ENCODE measurements at regions not wholly inside any gene's neighbourhood (a gene's known extent, or its start where the extent isn't known, plus 50 kb on each side); places are given as distances from the start of the nearest gene placed in this dataset.
"Not testable (repeated sequence)": the region's sequence is repeated elsewhere in the genome, so short reads cannot be mapped to it uniquely, and the experiment has no call there.

GRCh38 chr4:60400593-60400992 lies 799.5 kb upstream of the ADGRL3 start:
- DNase-seq, result no peak

- DNase-seq, result no peak
Measured at GRCh38 chr4:60404027-60404426, 796.1 kb upstream of the ADGRL3 start.

GRCh38 chr4:60422439-60422838 lies 777.7 kb upstream of the ADGRL3 start:
- DNase-seq, result no peak

GRCh38 chr4:60423573-60424184 lies 776.4 kb upstream of the ADGRL3 start:
- DNase-seq, result not testable (repeated sequence)

GRCh38 chr4:60432911-60433310 lies 767.2 kb upstream of the ADGRL3 start:
- DNase-seq, result no peak

GRCh38 chr4:60443068-60443467 lies 757.1 kb upstream of the ADGRL3 start:
- DNase-seq, result no peak

- DNase-seq, result no peak
Measured at GRCh38 chr4:60443796-60444195, 756.3 kb upstream of the ADGRL3 start.

GRCh38 chr4:60450054-60450453 lies 750.1 kb upstream of the ADGRL3 start:
- DNase-seq, result no peak

- DNase-seq, result no peak
Measured at GRCh38 chr4:60452266-60452665, 747.9 kb upstream of the ADGRL3 start.

GRCh38 chr4:60455380-60455779 lies 744.7 kb upstream of the ADGRL3 start:
- DNase-seq, result no peak

- DNase-seq, result no peak
Measured at GRCh38 chr4:60461551-60461950, 738.6 kb upstream of the ADGRL3 start.

- DNase-seq, result no peak
Measured at GRCh38 chr4:60463857-60464502, 736.1 kb upstream of the ADGRL3 start.

GRCh38 chr4:60482921-60483351 lies 717.2 kb upstream of the ADGRL3 start:
- DNase-seq, result no peak

GRCh38 chr4:60485276-60485675 lies 714.9 kb upstream of the ADGRL3 start:
- DNase-seq, result no peak

- not testable (repeated sequence) for DNase-seq
Measured at GRCh38 chr4:60487118-60487761, 712.9 kb upstream of the ADGRL3 start.

- DNase-seq, result no peak
Measured at GRCh38 chr4:60500810-60501209, 699.3 kb upstream of the ADGRL3 start.

GRCh38 chr4:60502733-60503132 lies 697.4 kb upstream of the ADGRL3 start:
- no peak for DNase-seq

GRCh38 chr4:60506061-60506460 lies 694.1 kb upstream of the ADGRL3 start:
- DNase-seq, result no peak

GRCh38 chr4:60522265-60522664 lies 677.9 kb upstream of the ADGRL3 start:
- no peak for DNase-seq

GRCh38 chr4:60531776-60532379 lies 668.2 kb upstream of the ADGRL3 start:
- DNase-seq, result no peak

- no peak for DNase-seq
Measured at GRCh38 chr4:60544981-60545380, 655.1 kb upstream of the ADGRL3 start.

- no peak for DNase-seq
Measured at GRCh38 chr4:60562334-60562733, 637.8 kb upstream of the ADGRL3 start.

- DNase-seq, result no peak
Measured at GRCh38 chr4:60565558-60565957, 634.6 kb upstream of the ADGRL3 start.

GRCh38 chr4:60575336-60575735 lies 624.8 kb upstream of the ADGRL3 start:
- DNase-seq, result no peak

Measured in stimulated activated CD4-positive, alpha-beta T cell treated with anti-CD3 and anti-CD28 coated beads, Interleukin-2, amount 100 ng/mL, for 24 hours (primary cell).